Urinary bladder (tissue), 3 donors: ENCODE measurements at regions not wholly inside any gene's neighbourhood (a gene's known extent, or its start where the extent isn't known, plus 50 kb on each side); places are given as distances from the start of the nearest gene placed in this dataset.
"Not testable (repeated sequence)": the region's sequence is repeated elsewhere in the genome, so short reads cannot be mapped to it uniquely, and the experiment has no call there.

Experiments used
- DNase-seq: peaks from one replicate; pipeline ENCODE4 v3.0.0-alpha.2; 2015; ENCODE audit errors: extremely low spot score
- H3K27ac ChIP-seq: one replicate; pipeline ENCODE4 v1.5.1; 2013; ENCODE audit warnings: low read depth, mild to moderate bottlenecking, moderate library complexity
- H3K36me3 ChIP-seq: one replicate; pipeline ENCODE4 v1.6.1; 2013; ENCODE audit warnings: mild to moderate bottlenecking, moderate library complexity; ENCODE audit not compliant: insufficient read depth
- H3K4me1 ChIP-seq: one replicate; pipeline ENCODE4 v1.6.1; 2013; ENCODE audit warnings: mild to moderate bottlenecking, moderate library complexity; ENCODE audit not compliant: insufficient read depth
- H3K4me3 ChIP-seq: one replicate; pipeline ENCODE4 v1.5.1; 2013; ENCODE audit warnings: low read depth, low read length
- WGBS: extraction: QIAGEN DNeasy Blood & Tissue Kit; methylation state at CpG from one replicate; pipeline ENCODE4 v1.1.7; 2013; 5-methylcytosine and 5-hydroxymethylcytosine counted together
- donor health status: healthy with polysubstance abuse.
- donor health status: healthy.

DNA sequence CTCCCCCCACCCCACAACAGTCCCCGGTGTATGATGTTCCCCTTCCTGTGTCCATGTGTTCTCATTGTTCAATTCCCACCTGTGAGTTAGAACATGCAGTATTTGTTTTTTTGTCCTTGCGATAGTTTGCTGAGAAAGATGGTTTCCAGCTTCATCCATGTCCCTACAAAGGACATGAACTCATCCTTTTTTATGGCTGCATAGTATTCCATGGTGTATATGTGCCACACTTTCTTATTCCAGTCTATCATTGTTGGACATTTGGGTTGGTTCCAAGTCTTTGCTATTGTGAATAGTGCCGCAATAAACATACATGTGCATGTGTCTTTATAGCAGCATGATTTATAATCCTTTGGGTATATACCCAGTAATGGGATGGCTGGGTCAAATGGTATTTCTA is 74.4 kb upstream of the CTNNA1 start:
- not testable (repeated sequence) for H3K4me3 ChIP-seq, H3K4me1 ChIP-seq, H3K27ac ChIP-seq, H3K36me3 ChIP-seq, DNase-seq
- WGBS, result 96% methylated on average over 2 of the region's 3 CpGs

DNA sequence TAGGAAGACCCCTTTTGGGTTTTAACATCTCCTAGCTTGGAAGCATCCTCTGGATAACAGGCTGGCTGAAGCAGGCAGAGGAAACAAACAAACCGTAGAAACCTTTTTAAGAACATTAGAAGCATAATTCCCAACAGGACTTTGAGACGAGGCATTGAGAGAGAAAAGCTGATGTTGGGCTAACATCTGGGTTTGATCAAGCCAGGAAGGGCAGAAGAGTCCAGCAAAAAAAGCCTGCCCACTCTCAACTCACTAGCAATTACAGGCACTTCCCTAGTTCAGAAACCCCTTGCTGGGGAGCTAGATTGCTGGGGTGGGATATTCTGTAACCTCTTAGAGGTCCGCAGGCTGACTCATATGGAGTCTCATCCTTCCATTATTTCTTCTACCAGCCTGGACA is 75.4 kb upstream of the CTNNA1 start:
- no peak overlapping the region for H3K27ac ChIP-seq
- no peaks in the 10 kb centered on the region for H3K4me1 ChIP-seq
- no peak overlapping the region for H3K4me3 ChIP-seq
- 40% methylated on average over 3 of the region's 3 CpGs for WGBS
- H3K36me3 ChIP-seq, result no peaks in the 10 kb centered on the region
- no peak for DNase-seq

- no peaks in the 10 kb centered on the region for H3K36me3 ChIP-seq
- no peaks in the 10 kb centered on the region for H3K4me1 ChIP-seq
- H3K27ac ChIP-seq, result no peak overlapping the region
- H3K4me3 ChIP-seq, result no peak overlapping the region
- no peak for DNase-seq
- 76% methylated on average over 4 of the region's 4 CpGs for WGBS
These were observed 76.5 kb upstream of the CTNNA1 start for GRCh38 chr5:138676556-138677193.

GRCh38 chr5:138676002-138676401 is 77.2 kb upstream of the CTNNA1 start:
- Histone ChIP-seq H3K27ac (no peak overlapping the region), H3K4me1 (no peaks in the 10 kb centered on the region), H3K36me3 (no peaks in the 10 kb centered on the region), H3K4me3 (no peak overlapping the region)
- DNase-seq, result no peak
- 86% methylated on average over 5 of the region's 5 CpGs for WGBS

DNA sequence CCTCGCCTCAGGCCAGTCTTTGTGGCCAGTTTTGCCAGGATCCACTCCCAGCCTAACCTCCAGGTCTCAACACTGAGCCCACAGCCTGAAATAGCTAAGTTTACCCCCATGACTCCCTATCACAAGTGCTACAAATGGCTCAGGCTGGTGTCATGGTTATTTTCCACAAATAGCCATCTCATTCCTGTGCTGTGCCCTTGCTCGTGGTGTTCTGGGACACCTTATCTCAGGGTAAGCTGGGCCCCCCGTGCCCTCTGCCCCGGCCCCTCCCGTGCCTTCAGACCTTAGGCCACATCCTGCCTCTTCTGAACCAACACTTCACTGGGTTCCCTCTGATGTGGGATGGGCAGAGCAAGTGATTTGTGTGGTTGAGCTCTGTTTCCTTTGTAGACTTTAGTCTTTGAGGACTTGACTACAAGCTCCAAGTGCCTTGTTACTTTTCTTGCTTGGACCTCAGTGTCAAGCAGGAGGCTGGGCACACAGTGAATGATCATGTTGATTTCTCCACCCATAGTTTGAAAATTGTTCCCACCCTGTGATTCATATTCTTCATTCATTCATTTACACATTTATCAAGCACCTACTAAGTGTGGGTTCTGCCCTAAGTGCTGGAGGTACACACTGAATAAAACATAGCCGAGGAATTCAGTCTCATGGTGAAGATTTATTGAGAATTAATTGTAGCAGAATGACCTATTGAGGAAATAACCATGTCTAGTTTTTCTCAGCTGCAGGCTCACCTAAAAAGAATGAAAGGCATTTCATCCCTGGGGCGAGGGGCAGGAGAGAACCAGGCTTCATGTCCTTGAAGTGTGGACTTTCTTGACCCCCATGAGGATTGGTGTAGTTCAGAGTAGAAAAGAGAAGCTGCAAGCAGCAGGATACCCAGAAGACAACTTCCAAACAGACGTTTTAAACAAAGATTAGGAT is 84.5 kb upstream of the CTNNA1 start:
- Histone ChIP-seq H3K4me1 (no peaks in the 10 kb centered on the region), H3K4me3 (no peak overlapping the region), H3K27ac (no peak overlapping the region), H3K36me3 (no peaks in the 10 kb centered on the region)
- WGBS, result 66% methylated on average over 8 of the region's 8 CpGs
- no peak for DNase-seq

GRCh38 chr5:138667782-138668331 is 85.4 kb upstream of the CTNNA1 start:
- DNase-seq, H3K4me3 ChIP-seq, H3K36me3 ChIP-seq, H3K27ac ChIP-seq, H3K4me1 ChIP-seq: not testable (repeated sequence)
- WGBS, result 94% methylated on average over 2 of the region's 2 CpGs

GRCh38 chr5:138666226-138666742 is 86.9 kb upstream of the CTNNA1 start:
- WGBS, result 90% methylated on average over 8 of the region's 8 CpGs
- H3K4me3 ChIP-seq, result no peak overlapping the region
- DNase-seq, result no peak
- H3K27ac ChIP-seq, result no peak overlapping the region
- H3K36me3 ChIP-seq, result no peaks in the 10 kb centered on the region
- H3K4me1 ChIP-seq, result no peaks in the 10 kb centered on the region

GRCh38 chr5:138665261-138665660 is 88.0 kb upstream of the CTNNA1 start:
- Histone ChIP-seq H3K36me3 (no peaks in the 10 kb centered on the region), H3K27ac (no peak overlapping the region), H3K4me3 (no peak overlapping the region), H3K4me1 (no peaks in the 10 kb centered on the region)
- DNase-seq, result no peak
- WGBS, result 79% methylated on average over 5 of the region's 5 CpGs

GRCh38 chr5:138664276-138664943 is 88.8 kb upstream of the CTNNA1 start:
- Histone ChIP-seq H3K36me3 (no peaks in the 10 kb centered on the region), H3K4me3 (no peak overlapping the region), H3K4me1 (no peaks in the 10 kb centered on the region), H3K27ac (no peak overlapping the region)
- DNase-seq, result no peak
- WGBS, result 70% methylated on average over 9 of the region's 9 CpGs

DNA sequence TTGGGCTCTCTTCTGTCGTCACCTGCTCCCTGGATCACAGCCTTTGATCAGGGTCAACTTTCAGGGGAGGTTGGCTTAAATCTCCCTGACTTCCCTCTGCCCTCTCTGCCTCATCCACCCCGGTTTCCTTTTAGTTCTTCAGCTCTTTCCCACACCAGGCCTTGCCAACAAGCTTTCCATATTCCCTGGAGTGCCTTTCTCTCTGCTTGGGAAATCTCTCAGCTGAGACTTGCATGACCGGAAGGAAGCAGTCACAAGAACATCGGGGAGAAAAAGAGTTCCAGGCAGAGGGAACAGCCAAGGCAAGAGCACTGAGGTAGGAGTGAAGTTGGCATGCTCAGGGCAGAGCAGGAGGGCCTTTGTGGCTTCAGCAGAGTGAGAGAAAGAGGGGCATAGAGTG is 88.4 kb upstream of the HSPA9 start:
- Histone ChIP-seq H3K4me1 (no peaks in the 10 kb centered on the region), H3K36me3 (no peaks in the 10 kb centered on the region), H3K27ac (no peak overlapping the region), H3K4me3 (no peak overlapping the region)
- no peak for DNase-seq
- 69% methylated on average over 4 of the region's 4 CpGs for WGBS

DNA sequence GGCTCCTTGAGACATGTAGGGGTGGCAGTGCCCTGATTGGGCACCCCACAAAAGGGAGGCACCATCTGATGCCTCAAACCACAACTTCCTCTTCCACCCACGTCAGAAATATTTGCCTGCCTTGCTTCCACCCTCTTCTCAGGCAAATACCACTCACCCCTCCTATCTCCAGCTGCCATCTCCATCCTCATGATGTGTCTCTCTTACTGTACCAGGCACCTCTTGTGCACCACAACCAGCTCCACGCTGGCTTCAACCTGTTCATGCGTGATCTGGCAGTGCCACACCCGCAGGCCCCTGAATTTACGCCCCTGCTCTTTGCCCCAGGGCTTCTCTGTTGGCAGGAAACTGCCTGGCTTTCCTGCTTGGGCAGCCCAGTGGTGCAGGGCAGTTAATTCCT is 87.8 kb upstream of the HSPA9 start:
- no peak overlapping the region for H3K27ac ChIP-seq
- no peaks in the 10 kb centered on the region for H3K36me3 ChIP-seq
- WGBS, result 69% methylated on average over 5 of the region's 5 CpGs
- no peaks in the 10 kb centered on the region for H3K4me1 ChIP-seq
- DNase-seq, result no peak
- no peak overlapping the region for H3K4me3 ChIP-seq

- H3K4me3 ChIP-seq, result no peak overlapping the region
- no peak overlapping the region for H3K27ac ChIP-seq
- no peaks in the 10 kb centered on the region for H3K36me3 ChIP-seq
- no peak for DNase-seq
- no peaks in the 10 kb centered on the region for H3K4me1 ChIP-seq
- 82% methylated on average over 6 of the region's 6 CpGs for WGBS
These were observed 87.4 kb upstream of the HSPA9 start for GRCh38 chr5:138662599-138662998.

DNA sequence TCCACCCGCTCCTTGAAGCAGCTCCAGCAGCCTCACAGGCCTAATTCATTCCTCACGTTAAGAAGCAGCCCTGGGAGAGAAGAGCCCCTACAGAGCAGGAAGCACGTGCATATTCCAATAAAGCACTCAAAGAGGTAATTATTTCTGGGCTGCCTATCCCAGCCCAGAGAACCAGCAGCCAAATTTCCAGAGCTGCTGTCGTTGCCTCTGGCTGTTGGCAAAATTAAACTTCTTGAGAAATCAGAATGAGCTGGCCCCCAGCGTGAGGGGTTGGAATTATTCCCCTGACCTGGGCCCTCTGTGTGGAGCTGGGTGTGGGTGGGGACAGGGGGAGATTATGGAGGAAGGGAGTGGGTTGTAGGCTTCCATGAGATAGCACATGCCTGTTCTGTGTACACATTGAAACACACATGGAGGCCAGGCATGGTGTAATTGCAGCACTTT is 86.8 kb upstream of the HSPA9 start:
- Histone ChIP-seq H3K27ac (no peak overlapping the region), H3K4me1 (no peaks in the 10 kb centered on the region), H3K36me3 (no peaks in the 10 kb centered on the region), H3K4me3 (no peak overlapping the region)
- DNase-seq, result no peak
- WGBS, result 42% methylated on average over 5 of the region's 5 CpGs
